HepG2 (cell line): ENCODE measurements at regions not wholly inside any gene's neighbourhood (a gene's known extent, or its start where the extent isn't known, plus 50 kb on each side); places are given as distances from the start of the nearest gene placed in this dataset.

Source experiments
- ATAC-seq: fragments of 200-7000 bp; cut with Tn5 transposase; 3 replicates; pipeline ENCODE4 v1.9.1; 2020; ENCODE audit warnings: mild to moderate bottlenecking, moderate library complexity
- BruUV-seq: library from RNA; stranded (reverse); fragments of 400-500 nt; replicated peaks from 2 replicates; lab custom pipeline; 2021; lab: Mats Ljungman, UMichigan
- CTCF ChIA-PET: fragments of 300-600 bp; formaldehyde crosslinking; extraction: SDS; loops from one replicate; lab custom pipeline; 2021; ENCODE audit warnings: low total read pairs, inconsistent platforms, low intra/inter-chr PET ratio; lab: Yijun Ruan, JAX
- POLR2A ChIA-PET: fragments of 350-600 bp; sonication (Branson Sonifier 250); formaldehyde crosslinking; loops from one replicate; lab custom pipeline; 2020; ENCODE audit warnings: antibody characterized with exemption, inconsistent platforms; lab: Yijun Ruan, JAX
- DNase-seq: peaks from one replicate; pipeline ENCODE4 v3.0.0-alpha.2; 2015; ENCODE audit warnings: low spot score
- FAIRE-seq: peaks from 3 replicates; lab custom pipeline; 2011; peaks lifted over from hg19 to GRCh38; lab: Jason Lieb, UNC
- H2AFZ ChIP-seq: one replicate; pipeline ENCODE4 v1.6.1; 2011; ENCODE audit warnings: low read length, inconsistent platforms
- H3K27ac ChIP-seq: fragments of 300-600 bp; 3 replicates; pipeline ENCODE4 v1.8.0; 2011; ENCODE audit warnings: mixed run types, mild to moderate bottlenecking, mixed read lengths, low read length, inconsistent platforms; ENCODE audit not compliant: insufficient read depth; ENCODE audit errors: extremely low read length
- H3K27me3 ChIP-seq, 2 experiments: fragments of 200-600 bp in 1 of 2; 2 replicates in 1 of 2; 3 replicates in 1 of 2; pipeline versions ENCODE4 v1.6.0 to v1.8.0; 2011; ENCODE audit warnings: low read length in 2 of 2, mild to moderate bottlenecking in 2 of 2, moderate library complexity in 2 of 2, inconsistent platforms in 1 of 2; ENCODE audit not compliant: insufficient read depth in 2 of 2, control insufficient read depth in 1 of 2
- H3K36me3 ChIP-seq, 2 experiments: fragments of 200-600 bp in 1 of 2; replicated peaks in 1 of 2; 2 replicates in 1 of 2; 3 replicates in 1 of 2; pipeline versions ENCODE4 v1.5.1 to v1.8.0; 2011; ENCODE audit warnings: low read length in 2 of 2, inconsistent platforms in 1 of 2; ENCODE audit not compliant: insufficient read depth in 2 of 2, control insufficient read depth in 1 of 2
- H3K4me1 ChIP-seq: 2 replicates; pipeline ENCODE4 v1.5.1; 2012; ENCODE audit warnings: low read length, inconsistent platforms; ENCODE audit not compliant: insufficient read depth
- H3K4me2 ChIP-seq: 2 replicates; pipeline ENCODE4 v1.6.0; 2011; ENCODE audit warnings: low read depth, low read length, inconsistent platforms
- H3K4me3 ChIP-seq, 3 experiments: fragments of 200-600 bp in 1 of 3; sonication (generic), shearing (Covaris generic) in 1 of 3; replicated peaks in 1 of 3; 2 replicates each; pipeline ENCODE4 v1.5.1; 2011 to 2016; ENCODE audit warnings: low read length in 3 of 3, inconsistent platforms in 2 of 3, low read depth in 2 of 3, mild to moderate bottlenecking in 2 of 3, control low read depth in 1 of 3, mixed read lengths in 1 of 3; ENCODE audit not compliant: insufficient read depth in 1 of 3
- H3K79me2 ChIP-seq: one replicate; pipeline ENCODE4 v1.6.1; 2011; ENCODE audit warnings: low read length, inconsistent platforms; ENCODE audit not compliant: insufficient read depth
- H3K9ac ChIP-seq: 2 replicates; pipeline ENCODE4 v1.6.0; 2011; ENCODE audit warnings: mild to moderate bottlenecking, low read depth, low read length, inconsistent platforms; ENCODE audit not compliant: insufficient read depth
- H3K9me3 ChIP-seq: 2 replicates; pipeline ENCODE4 v1.5.1; 2012; ENCODE audit warnings: mild to moderate bottlenecking, low read length
- H4K20me1 ChIP-seq: 2 replicates; pipeline ENCODE4 v1.6.0; 2011; ENCODE audit warnings: inconsistent platforms, mild to moderate bottlenecking, low read length, moderate library complexity; ENCODE audit not compliant: insufficient read depth
- BHLHE40 ChIP-seq: IDR thresholded peaks from 2 replicates; pipeline ENCODE4 v1.6.1; 2011; ENCODE audit warnings: low read length, improper control_type of control experiment
- HMG20B ChIP-seq: conservative IDR thresholded peaks from 2 replicates; pipeline ENCODE4 v1.6.1; 2016; ENCODE audit warnings: missing genetic modification reagents, missing compliant biosample characterization
- JARID2 ChIP-seq: sonication (generic); formaldehyde crosslinking; IDR thresholded peaks from 2 replicates; pipeline ENCODE4 v1.8.1; 2023; ENCODE audit warnings: missing genetic modification reagents, inconsistent platforms; ENCODE audit not compliant: insufficient replicate concordance
- KDM2A ChIP-seq: sonication (generic); formaldehyde crosslinking; IDR thresholded peaks from 2 replicates; pipeline ENCODE4 v1.4.0; 2020; ENCODE audit warnings: low read depth, missing genetic modification reagents, borderline replicate concordance
- KDM4B ChIP-seq: sonication (generic); formaldehyde crosslinking; IDR thresholded peaks from 2 replicates; pipeline ENCODE4 v1.4.0; 2020; ENCODE audit warnings: missing genetic modification reagents
- PPARG ChIP-seq: conservative IDR thresholded peaks from 2 replicates; pipeline ENCODE4 v1.6.1; 2016; ENCODE audit warnings: missing biosample characterization, missing genetic modification reagents
- PTBP1 ChIP-seq: fragments of 200-400 bp; formaldehyde crosslinking; IDR thresholded peaks from 2 replicates; pipeline ENCODE4 v1.6.1; 2018; ENCODE audit warnings: low read length, low read depth; ENCODE audit not compliant: poor library complexity, severe bottlenecking
- THYN1 ChIP-seq: sonication (generic); formaldehyde crosslinking; IDR thresholded peaks from 2 replicates; pipeline ENCODE4 v1.8.1; 2023; ENCODE audit warnings: low read depth, mild to moderate bottlenecking, moderate library complexity, missing genetic modification reagents, borderline replicate concordance
- TSC22D2 ChIP-seq: sonication (generic); formaldehyde crosslinking; IDR thresholded peaks from 2 replicates; pipeline ENCODE4 v1.5.1; 2020; ENCODE audit warnings: missing genetic modification reagents, mild to moderate bottlenecking, borderline replicate concordance
- ZNF10 ChIP-seq: sonication (generic); formaldehyde crosslinking; IDR thresholded peaks from 2 replicates; pipeline ENCODE4 v1.4.0; 2020; ENCODE audit warnings: mild to moderate bottlenecking, low read depth, missing genetic modification reagents, borderline replicate concordance
- ZNF558 ChIP-seq: sonication (generic); formaldehyde crosslinking; IDR thresholded peaks from 2 replicates; pipeline ENCODE4 v1.9.0; 2022; ENCODE audit warnings: mild to moderate bottlenecking, missing genetic modification reagents, borderline replicate concordance
- WGBS: methylation state at CpG from one replicate; pipeline ENCODE4 v1.1.6; 2017; ENCODE audit warnings: low lambda C conversion rate; 5-methylcytosine and 5-hydroxymethylcytosine counted together
- in situ Hi-C: cut with HindIII; loops from 2 replicates; pipeline ENCODE4 v1.10.0; 2017; ENCODE audit warnings: low pct_unique_long_range_greater_than_20kb; ENCODE audit not compliant: extremely low pct_ligation_motif_present
- intact Hi-C: fragments of 100-400 bp; cut with micrococcal nuclease; formaldehyde crosslinking; loops from one replicate; pipeline ENCODE4 v1.10.0; 2022; ENCODE audit not compliant: unreplicated experiment
- TF ChIP-seq, protein P1 (sequence below): sonication (generic); formaldehyde crosslinking; conservative IDR thresholded peaks from 2 replicates; pipeline ENCODE4 v1.8.0; 2022; ENCODE audit warnings: low read depth, missing genetic modification reagents
- TF ChIP-seq, protein P2 (sequence below): sonication (generic); formaldehyde crosslinking; IDR thresholded peaks from 2 replicates; pipeline ENCODE4 v1.8.1; 2023; ENCODE audit warnings: mild to moderate bottlenecking, missing genetic modification reagents
- TF ChIP-seq, protein P3 (sequence below): sonication (generic); formaldehyde crosslinking; IDR thresholded peaks from 2 replicates; pipeline ENCODE4 v1.5.1; 2020; ENCODE audit warnings: mild to moderate bottlenecking, missing genetic modification reagents
- TF ChIP-seq, protein P4 (sequence below): sonication (generic); formaldehyde crosslinking; IDR thresholded peaks from 2 replicates; pipeline ENCODE4 v1.4.0; 2020; ENCODE audit warnings: mild to moderate bottlenecking, missing genetic modification reagents

DNA sequence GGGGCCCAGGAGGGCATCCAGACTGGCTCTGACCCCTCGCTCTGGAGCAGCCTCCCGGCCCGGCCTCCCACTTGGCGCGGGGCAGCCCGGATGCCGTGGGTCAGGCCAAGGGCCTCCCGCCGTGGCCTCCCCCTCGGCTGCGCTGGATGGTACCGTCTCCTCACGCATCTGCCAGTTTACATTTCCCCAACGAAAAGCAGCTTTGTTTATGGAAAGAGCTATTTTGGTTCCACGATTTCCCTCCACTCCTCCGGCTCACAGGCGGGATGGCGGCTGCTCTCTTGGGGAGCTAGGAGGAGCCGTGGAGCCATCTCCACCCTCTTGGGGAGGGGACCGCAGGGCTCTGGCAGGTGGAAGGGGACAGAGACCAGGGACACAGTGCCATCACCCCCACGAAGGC is 93.2 kb upstream of the MYL10 start:
- Histone ChIP-seq H3K4me1 (peaks cover 30% of the 10 kb centered on the region), H4K20me1 (no peaks in the 10 kb centered on the region), H3K36me3 (no peaks in the 10 kb centered on the region), H3K79me2 (no peaks in the 10 kb centered on the region), H3K9me3 (no peaks in the 10 kb centered on the region), H3K4me2 (no peak overlapping the region), H3K27me3 (peaks cover 0 to 9% of the 10 kb centered on the region in 2 experiments; a peak in 3 of 5 replicates), H3K9ac (no peak overlapping the region), H2AFZ (no peak overlapping the region), H3K4me3 (no peak overlapping the region), H3K27ac (no peak overlapping the region)
- POLR2A ChIA-PET: no interaction called here
- FAIRE-seq (no peak), DNase-seq (no peak), ATAC-seq (no peak)
- in situ Hi-C loops (no loop called here), intact Hi-C loops (no loop called here)
- no TSS peak for BruUV-seq
- WGBS: 53% methylated on average over 21 of the region's 21 CpGs
- CTCF ChIA-PET: no interaction called here
- TF ChIP-seq, protein P1, sequence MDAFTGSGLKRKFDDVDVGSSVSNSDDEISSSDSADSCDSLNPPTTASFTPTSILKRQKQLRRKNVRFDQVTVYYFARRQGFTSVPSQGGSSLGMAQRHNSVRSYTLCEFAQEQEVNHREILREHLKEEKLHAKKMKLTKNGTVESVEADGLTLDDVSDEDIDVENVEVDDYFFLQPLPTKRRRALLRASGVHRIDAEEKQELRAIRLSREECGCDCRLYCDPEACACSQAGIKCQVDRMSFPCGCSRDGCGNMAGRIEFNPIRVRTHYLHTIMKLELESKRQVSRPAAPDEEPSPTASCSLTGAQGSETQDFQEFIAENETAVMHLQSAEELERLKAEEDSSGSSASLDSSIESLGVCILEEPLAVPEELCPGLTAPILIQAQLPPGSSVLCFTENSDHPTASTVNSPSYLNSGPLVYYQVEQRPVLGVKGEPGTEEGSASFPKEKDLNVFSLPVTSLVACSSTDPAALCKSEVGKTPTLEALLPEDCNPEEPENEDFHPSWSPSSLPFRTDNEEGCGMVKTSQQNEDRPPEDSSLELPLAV (CRISPR knock-in tag): no peak
- TF ChIP-seq, protein P2, sequence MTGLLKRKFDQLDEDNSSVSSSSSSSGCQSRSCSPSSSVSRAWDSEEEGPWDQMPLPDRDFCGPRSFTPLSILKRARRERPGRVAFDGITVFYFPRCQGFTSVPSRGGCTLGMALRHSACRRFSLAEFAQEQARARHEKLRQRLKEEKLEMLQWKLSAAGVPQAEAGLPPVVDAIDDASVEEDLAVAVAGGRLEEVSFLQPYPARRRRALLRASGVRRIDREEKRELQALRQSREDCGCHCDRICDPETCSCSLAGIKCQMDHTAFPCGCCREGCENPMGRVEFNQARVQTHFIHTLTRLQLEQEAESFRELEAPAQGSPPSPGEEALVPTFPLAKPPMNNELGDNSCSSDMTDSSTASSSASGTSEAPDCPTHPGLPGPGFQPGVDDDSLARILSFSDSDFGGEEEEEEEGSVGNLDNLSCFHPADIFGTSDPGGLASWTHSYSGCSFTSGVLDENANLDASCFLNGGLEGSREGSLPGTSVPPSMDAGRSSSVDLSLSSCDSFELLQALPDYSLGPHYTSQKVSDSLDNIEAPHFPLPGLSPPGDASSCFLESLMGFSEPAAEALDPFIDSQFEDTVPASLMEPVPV: no peak
- no peak for TF ChIP-seq JARID2 (CRISPR knock-in tag)
- TF ChIP-seq PPARG: no peak
- TF ChIP-seq ZNF10 (CRISPR knock-in tag): no peak
- no peak for TF ChIP-seq TSC22D2
- TF ChIP-seq PTBP1: no peak
- no peak for TF ChIP-seq HMG20B (CRISPR knock-in tag)
- no peak for TF ChIP-seq THYN1
- no peak for TF ChIP-seq KDM2A
- no peak for TF ChIP-seq BHLHE40
- TF ChIP-seq ZNF558 (CRISPR knock-in tag): no peak
- no peak for TF ChIP-seq KDM4B (CRISPR knock-in tag)
- TF ChIP-seq, protein P3, sequence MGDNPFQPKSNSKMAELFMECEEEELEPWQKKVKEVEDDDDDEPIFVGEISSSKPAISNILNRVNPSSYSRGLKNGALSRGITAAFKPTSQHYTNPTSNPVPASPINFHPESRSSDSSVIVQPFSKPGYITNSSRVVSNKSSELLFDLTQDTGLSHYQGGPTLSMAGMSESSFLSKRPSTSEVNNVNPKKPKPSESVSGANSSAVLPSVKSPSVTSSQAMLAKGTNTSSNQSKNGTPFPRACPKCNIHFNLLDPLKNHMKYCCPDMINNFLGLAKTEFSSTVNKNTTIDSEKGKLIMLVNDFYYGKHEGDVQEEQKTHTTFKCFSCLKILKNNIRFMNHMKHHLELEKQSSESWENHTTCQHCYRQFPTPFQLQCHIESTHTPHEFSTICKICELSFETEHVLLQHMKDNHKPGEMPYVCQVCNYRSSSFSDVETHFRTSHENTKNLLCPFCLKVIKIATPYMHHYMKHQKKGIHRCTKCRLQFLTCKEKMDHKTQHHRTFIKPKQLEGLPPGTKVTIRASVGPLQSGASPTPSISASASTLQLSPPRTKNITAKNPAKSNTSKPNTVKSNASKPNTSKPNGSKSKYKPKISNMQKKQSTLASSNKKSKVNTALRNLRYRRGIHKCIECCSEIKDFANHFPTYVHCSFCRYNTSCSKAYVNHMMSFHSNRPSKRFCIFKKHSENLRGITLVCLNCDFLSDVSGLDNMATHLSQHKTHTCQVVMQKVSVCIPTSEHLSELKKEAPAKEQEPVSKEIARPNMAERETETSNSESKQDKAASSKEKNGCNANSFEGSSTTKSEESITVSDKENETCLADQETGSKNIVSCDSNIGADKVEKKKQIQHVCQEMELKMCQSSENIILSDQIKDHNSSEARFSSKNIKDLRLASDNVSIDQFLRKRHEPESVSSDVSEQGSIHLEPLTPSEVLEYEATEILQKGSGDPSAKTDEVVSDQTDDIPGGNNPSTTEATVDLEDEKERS (CRISPR knock-in tag): no peak
- TF ChIP-seq, protein P4, sequence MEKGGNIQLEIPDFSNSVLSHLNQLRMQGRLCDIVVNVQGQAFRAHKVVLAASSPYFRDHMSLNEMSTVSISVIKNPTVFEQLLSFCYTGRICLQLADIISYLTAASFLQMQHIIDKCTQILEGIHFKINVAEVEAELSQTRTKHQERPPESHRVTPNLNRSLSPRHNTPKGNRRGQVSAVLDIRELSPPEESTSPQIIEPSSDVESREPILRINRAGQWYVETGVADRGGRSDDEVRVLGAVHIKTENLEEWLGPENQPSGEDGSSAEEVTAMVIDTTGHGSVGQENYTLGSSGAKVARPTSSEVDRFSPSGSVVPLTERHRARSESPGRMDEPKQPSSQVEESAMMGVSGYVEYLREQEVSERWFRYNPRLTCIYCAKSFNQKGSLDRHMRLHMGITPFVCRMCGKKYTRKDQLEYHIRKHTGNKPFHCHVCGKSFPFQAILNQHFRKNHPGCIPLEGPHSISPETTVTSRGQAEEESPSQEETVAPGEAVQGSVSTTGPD (CRISPR knock-in tag): no peak
